ENCODE measurements at regions not wholly inside any gene's neighbourhood (a gene's known extent, or its start where the extent isn't known, plus 50 kb on each side); places are given as distances from the start of the nearest gene placed in this dataset.

- DNase-seq (ENCODE audit: low read depth, low spot score), result no peak
- Mint-ChIP-seq H3K9me3 (no peaks in the 10 kb centered on the region), H3K36me3 (ENCODE audit: low read depth) (no peaks in the 10 kb centered on the region), H3K27me3 (ENCODE audit: low read depth) (peaks cover 8% of the 10 kb centered on the region), H3K4me3 (no peak overlapping the region), H3K4me1 (peaks cover 3% of the 10 kb centered on the region), H3K27ac (ENCODE audit: unreplicated experiment) (no peak overlapping the region)
- TF ChIP-seq CTCF (conservative IDR thresholded peaks at IDR 0.05), result no peak
These were observed 106.2 kb upstream of the MCTP2 start for GRCh38 chr15:94125156-94125555.

DNA sequence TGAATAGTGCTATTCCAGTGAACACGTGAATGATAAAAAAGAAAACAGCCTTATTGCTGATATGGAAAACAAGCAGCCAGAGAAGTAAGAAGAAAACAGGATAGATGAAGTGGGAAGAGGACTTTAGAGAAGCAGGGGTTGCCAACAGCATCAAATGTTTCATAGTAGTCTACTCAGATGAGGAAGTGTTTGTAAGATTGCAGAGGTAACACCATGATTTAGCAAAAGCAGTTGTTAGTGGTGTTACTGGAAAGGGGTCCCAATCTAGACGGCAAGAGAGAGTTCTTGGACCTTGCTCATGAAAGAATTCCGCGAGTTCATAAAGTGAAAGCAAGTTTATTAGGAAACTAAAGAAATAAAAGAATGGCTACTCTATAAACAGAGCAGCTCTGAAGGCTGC is 108.8 kb upstream of the MCTP2 start:
- no peaks in the 10 kb centered on the region for H3K9me3 Mint-ChIP-seq
- no peak for TF ChIP-seq CTCF (conservative IDR thresholded peaks at IDR 0.05)
- no peak overlapping the region for H3K4me3 Mint-ChIP-seq
- no peaks in the 10 kb centered on the region for H3K36me3 Mint-ChIP-seq (ENCODE audit: low read depth)
- H3K27ac Mint-ChIP-seq (ENCODE audit: unreplicated experiment), result no peak overlapping the region
- DNase-seq (ENCODE audit: low read depth, low spot score), result no peak
- H3K27me3 Mint-ChIP-seq (ENCODE audit: low read depth), result no peaks in the 10 kb centered on the region
- peaks cover 21% of the 10 kb centered on the region for H3K4me1 Mint-ChIP-seq

GRCh38 chr15:94119923-94120775 is 111.2 kb upstream of the MCTP2 start:
- DNase-seq (ENCODE audit: low read depth, low spot score), result peak; percentile 51
- TF ChIP-seq CTCF (conservative IDR thresholded peaks at IDR 0.05), result peak; percentile 100
- H3K4me1 Mint-ChIP-seq, result peaks cover 21% of the 10 kb centered on the region
- H3K4me3 Mint-ChIP-seq, result peak overlapping the region; percentile 32
- H3K36me3 Mint-ChIP-seq (ENCODE audit: low read depth), result no peaks in the 10 kb centered on the region
- no peaks in the 10 kb centered on the region for H3K27me3 Mint-ChIP-seq (ENCODE audit: low read depth)
- H3K27ac Mint-ChIP-seq (ENCODE audit: unreplicated experiment), result peak overlapping the region; percentile 87
- H3K9me3 Mint-ChIP-seq, result peaks cover 1% of the 10 kb centered on the region

GRCh38 chr15:94119298-94119811 is 112.0 kb upstream of the MCTP2 start:
- H3K9me3 Mint-ChIP-seq, result peaks cover 7% of the 10 kb centered on the region
- no peaks in the 10 kb centered on the region for H3K27me3 Mint-ChIP-seq (ENCODE audit: low read depth)
- DNase-seq (ENCODE audit: low read depth, low spot score), result no peak
- H3K4me1 Mint-ChIP-seq, result peaks cover 21% of the 10 kb centered on the region
- no peaks in the 10 kb centered on the region for H3K36me3 Mint-ChIP-seq (ENCODE audit: low read depth)
- peak overlapping the region; percentile 39 for H3K27ac Mint-ChIP-seq (ENCODE audit: unreplicated experiment)
- peak overlapping the region; percentile 32 for H3K4me3 Mint-ChIP-seq
- TF ChIP-seq CTCF (conservative IDR thresholded peaks at IDR 0.05), result no peak

- H3K27ac Mint-ChIP-seq (ENCODE audit: unreplicated experiment), result no peak overlapping the region
- no peaks in the 10 kb centered on the region for H3K27me3 Mint-ChIP-seq (ENCODE audit: low read depth)
- no peaks in the 10 kb centered on the region for H3K36me3 Mint-ChIP-seq (ENCODE audit: low read depth)
- peaks cover 9% of the 10 kb centered on the region for H3K4me1 Mint-ChIP-seq
- H3K9me3 Mint-ChIP-seq, result peaks cover 9% of the 10 kb centered on the region
- no peak for TF ChIP-seq CTCF (conservative IDR thresholded peaks at IDR 0.05)
- DNase-seq (ENCODE audit: low read depth, low spot score), result no peak
- no peak overlapping the region for H3K4me3 Mint-ChIP-seq
These were observed 120.8 kb upstream of the MCTP2 start for GRCh38 chr15:94110476-94111130.

Data from neural crest cell (in vitro differentiated cells).